C1 segment of cervical spinal cord (tissue), 14 donors: ENCODE measurements at regions not wholly inside any gene's neighbourhood (a gene's known extent, or its start where the extent isn't known, plus 50 kb on each side); places are given as distances from the start of the nearest gene placed in this dataset.
"Not testable (repeated sequence)": the region's sequence is repeated elsewhere in the genome, so short reads cannot be mapped to it uniquely, and the experiment has no call there.

Source experiments
- DNase-seq, 14 donors: peaks; one replicate each; lab custom pipeline; 2025; lab: John Stamatoyannopoulos, UW

DNA sequence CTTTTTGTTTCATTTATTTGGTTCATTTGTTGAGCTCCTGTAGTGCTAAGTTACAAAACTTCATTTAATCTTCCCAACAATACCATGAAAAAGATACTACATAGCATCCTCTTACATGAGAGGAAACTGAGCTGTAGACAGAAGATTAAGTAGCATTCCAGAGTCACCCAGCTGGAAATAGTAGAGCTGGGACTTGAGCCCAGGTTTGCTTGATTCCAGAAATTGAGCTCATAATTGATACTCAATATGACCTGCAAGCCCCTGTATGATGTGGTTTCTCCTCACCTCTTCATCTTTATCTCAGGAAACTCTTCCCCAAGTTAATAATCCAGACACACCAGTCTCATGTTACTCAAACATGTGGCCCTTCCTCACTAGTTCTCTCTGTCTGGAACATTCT, 87.0 kb upstream of the DAAM1 start:
- no peak for DNase-seq

DNA sequence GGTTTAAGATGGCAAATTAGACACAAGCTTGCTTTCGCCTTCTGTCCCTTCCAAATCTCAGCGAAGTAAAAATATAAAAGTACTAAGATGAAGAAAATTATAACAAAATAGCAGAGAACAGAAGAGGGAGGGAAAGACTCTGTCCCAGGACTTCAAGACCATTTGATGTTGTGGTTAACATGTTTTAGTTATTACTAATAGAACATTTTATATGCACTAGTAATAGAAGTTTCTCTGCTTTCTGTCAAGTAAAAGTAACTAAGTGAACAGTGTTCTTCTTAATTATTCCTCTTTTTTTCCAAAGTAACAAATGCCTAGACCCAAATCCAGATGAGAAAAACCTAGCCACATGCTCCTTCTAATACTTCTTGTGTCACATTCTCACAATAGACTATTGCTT, 85.1 kb upstream of the DAAM1 start:
- DNase-seq: no peak

DNA sequence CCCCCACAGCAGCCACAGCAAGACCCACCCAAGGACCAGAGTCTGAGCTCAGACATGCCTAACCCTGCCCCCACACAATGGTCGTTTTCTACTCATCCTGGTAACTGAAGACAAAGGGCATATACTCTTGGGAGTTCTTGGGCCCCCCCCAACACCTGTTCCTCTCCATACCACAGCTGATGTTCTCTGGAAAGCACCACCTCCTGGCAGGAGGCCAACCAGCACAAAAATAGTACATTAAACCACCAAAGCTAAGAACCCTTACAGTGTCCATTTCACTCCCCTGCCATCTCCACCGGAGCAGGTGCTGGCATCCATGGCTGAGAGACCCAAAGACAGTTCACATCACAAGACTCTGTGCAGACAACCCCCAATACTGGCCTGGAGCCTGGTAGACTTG, 80.6 kb upstream of the DAAM1 start:
- DNase-seq: no peak

DNA sequence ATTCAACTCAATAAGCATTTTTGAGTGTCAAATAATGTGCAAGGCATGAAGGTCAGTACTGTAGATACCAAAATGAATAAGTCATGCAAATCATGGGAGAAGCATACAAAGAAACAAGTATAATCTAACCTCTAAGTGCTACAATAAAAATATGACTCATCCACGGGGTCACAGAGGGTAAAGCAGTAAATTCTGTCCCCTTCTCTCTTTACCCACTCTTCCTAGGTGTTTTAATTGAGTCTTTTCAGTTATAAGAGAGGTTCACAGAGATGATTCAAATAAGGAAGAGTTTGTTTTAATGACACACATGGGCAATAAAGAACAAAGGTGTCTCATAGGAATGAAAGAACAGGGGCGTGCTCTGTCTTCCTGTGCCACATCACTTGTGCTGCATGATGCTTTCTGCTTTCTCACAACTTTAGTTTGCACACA, 71.5 kb upstream of the DAAM1 start:
- DNase-seq: no peak

DNA sequence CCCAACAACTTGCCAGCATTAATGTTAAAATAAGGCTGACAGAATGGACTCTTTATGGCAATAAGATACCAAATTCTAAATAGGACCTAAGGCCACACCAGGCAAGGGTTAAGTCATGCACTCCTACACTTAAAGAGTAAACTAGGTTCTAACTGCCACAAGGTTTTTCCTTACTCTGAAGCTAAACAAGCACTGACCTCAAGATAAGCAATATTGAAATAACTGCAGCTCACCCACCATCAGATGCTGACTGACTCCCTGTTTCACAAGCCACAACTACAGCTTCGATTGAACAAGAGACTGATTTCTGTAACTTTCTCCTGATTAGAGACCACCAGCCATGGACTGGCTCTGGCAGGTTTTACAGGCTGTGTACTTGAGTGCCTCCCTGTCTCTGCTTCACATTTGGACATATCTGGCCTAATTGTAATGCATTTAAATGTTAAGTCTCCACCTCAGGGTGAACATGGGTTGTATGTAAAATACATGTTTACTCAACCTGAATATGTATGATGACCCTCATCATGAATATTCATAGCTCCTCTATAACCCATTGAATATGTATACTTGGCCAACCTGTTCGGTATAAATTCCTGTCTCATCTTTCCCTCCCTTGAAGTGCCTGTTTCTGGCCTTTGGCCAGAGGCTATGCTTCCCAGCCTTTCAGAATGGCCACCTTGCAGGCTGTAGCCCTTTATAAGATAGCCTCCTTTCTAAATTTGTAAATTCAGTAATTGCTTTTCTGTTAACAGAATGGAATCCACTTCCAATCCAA, 70.5 kb upstream of the DAAM1 start:
- DNase-seq: no peak

DNA sequence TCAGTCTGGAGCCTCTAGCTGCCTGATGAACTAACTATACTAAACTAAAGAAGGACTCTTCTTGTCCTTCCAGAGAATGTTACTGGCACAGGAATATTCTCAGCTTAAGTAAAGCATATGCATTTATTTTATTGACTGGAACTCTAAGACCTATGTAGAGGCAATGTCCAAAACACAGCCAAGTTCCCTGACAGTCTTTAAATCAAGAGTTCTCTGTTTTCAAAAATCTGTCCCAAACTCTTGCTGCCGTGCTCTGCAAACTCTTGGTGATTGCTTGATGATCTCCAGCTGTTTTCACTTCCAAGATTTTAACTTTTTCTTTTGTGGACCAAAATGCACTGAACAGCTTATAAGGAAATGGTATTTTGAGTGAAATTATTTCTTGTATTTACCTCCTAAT, 67.5 kb upstream of the DAAM1 start:
- no peak for DNase-seq

DNA sequence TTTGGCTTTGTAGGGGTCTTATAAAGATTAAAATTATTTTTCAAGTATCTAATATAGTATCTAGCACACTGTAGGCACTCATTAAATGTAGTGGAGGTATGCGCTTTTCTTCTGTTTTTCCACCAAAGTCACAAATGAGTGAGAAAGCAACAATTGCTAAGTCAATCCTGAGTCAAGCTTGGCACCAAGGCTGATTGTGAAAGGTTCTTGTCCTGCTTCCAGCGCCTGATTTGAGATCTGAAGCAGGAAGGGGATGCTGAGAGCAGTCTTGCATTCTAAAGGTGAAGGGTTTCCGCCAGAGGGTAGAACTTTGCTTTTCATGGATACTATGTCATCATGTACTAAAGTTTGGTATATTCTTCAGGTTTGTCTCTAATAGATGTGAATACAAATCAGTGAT, 64.9 kb upstream of the DAAM1 start:
- no peak for DNase-seq

DNA sequence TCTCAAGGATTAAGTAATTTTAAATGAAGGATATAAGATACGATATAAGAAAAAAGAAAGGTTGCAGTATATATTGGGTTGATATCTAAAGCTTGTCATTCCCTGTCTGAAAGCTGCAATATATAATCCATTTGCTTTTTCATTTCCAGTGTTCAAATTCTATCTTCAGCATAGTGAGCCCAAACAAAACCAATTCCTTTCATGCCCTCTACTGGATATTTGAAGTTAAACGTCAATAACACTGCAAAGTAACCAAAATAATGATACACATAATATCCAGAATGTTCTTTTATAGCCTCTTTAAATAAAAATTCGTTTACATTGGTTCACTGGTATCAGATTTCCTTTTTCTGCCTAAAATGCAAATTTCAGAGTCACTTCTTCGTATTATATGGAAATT, 64.5 kb upstream of the DAAM1 start:
- peak in 1 of 14 donors; percentile 11 for DNase-seq

DNA sequence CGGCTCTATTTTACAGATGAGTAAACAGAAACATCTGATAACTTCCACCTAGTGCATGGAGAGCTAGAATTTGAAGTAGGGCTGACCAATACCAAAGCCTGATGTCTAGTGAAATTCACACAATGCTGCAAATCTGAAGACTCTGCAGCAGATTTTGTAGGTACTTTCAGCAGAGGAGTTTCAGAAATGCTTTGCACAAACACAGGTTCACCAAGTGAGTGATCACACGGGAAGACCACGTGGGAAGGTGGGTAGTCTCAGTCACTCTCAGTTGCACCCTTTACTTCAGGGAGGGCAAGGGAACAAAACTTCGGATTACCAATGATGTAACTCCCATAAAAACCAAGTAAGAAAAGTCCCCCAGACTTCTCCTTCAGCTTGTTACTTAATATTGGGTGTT, 63.3 kb upstream of the DAAM1 start:
- no peak for DNase-seq

DNA sequence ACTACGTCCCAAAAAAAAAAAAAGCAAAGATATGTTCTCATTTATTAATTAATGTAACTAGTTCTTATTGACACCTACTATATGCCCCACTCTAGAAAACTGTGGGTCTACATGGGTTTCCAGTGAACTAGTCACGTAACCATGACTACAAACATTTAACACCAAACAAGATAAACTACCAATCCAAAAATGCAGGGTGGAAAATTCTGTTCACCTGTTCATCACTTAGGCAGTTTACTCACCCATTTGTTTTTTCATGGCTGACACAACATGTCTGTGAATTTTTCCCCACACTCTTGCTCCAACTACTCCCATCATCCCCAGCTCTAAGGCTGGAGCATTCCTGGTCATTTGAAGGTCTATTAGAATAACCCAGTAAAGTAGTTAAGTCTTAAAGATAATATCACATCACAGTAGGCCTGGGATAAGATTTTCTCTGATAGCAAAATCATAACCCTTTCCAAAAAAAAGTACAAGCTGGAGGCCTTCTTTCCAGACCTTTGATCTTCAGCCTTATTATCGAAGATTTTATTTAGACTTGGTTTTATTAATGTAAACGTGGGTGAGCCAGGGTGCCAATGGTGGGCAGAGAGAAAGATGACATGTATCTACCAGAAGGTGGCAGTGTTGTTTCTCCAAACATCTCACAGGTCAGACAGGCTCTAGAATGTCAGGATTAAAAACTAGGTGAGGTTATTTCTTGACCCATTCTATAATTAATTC, 61.6 kb upstream of the DAAM1 start:
- DNase-seq: peak in 2 of 14 donors; percentile 15 to 41

DNA sequence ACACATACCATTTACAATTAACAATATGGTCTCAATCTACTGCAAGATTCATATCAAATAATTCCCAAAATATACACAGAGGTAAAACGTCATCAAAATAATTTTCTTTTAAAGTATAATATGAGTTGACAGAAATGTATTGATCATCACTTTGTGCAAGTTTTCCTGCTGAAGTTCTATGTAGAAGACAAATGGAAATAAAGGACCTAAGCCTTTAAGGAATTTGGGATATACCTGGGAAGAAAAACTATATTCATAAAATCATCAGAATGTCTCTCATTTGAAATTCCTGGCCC, 61.1 kb upstream of the DAAM1 start:
- no peak for DNase-seq

DNA sequence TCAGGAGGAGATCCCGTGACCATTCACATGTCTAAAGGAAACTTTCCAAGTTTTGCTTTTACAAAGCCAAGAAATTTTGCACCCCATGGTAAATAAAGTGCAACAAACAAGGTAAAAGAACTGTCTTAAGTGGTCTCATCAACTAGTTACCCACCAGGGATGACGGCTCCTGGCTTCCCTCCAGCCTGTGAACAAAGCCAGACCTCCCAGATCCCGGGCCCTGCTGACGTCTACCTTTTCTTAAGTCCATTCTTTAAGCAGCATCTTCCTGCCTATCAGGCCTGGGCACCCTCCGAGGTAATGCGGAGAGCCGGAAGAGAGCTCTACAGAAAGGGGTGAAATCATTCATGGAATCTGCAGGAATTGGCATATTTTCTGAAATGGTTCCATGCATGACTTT, 58.0 kb upstream of the DAAM1 start:
- no peak for DNase-seq

DNA sequence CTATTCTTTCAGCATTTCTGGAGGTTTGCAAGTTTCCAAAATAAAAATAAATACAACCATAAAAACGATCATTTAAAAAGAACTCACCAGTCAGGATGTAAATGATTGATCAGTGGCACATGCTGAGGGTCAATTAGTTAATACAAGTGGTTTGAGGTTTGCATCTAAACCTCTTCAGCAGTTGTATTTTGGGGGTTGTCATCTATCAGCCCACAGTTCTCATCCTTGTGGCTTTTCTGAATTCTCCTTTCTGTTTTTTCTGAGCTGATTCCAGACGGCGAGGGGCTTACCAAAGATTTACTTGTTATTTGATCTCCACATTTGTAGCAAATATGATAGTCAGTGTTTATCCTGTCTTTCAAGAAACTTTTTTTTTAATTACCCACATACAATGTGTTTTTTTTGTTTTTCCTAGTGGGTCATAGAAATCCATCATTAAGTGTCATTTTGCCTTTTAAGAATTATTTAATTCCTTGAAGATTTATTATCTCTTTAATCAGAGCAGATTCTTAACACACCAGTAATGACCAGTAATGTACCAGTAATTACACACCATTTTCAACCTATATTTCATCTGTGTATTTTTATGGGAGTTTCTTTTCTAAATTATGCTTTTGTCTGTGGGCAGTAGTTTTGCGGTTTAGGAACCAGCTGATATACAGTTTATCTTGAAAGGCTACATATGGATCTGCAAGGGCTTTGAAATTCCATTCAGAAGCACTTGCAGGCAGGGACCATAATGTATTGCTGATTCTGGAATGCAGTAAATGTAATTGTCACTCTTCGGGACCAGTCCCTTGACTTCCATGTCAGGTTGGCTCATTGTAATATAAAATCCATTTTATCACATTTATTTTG, 56.3 kb upstream of the DAAM1 start:
- DNase-seq: no peak

DNA sequence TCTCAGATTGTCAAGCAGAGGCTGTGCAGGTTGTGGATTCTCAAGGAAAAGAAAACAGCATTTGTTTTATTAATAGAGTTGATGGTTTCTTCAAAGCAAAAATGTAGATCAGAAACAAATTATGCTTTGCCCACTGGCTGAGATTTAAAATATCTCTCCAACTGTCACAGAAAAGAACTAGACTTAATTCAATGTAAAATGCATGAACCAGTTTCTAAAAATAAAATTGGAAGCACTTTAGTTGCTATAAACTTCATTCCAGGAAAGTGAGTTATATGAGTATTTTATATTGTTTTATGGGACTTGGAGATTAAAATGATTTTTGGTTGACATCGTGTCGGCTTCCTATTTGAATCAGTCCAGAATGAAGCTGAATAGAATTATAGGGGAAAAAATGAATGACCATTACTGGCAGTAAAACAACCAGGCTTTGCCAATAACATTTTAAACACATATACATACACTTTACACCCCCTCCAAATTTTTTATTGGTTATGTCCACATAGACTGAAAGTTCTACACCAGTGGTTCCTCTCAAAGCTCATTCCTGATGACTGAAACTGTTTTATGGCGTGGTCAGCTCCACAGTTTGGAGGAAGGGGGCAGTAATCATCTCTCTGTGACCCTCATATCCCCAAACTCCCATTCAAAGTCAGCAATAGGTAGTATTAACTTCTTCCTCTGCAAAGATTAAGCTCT, 55.5 kb upstream of the DAAM1 start:
- no peak for DNase-seq

DNA sequence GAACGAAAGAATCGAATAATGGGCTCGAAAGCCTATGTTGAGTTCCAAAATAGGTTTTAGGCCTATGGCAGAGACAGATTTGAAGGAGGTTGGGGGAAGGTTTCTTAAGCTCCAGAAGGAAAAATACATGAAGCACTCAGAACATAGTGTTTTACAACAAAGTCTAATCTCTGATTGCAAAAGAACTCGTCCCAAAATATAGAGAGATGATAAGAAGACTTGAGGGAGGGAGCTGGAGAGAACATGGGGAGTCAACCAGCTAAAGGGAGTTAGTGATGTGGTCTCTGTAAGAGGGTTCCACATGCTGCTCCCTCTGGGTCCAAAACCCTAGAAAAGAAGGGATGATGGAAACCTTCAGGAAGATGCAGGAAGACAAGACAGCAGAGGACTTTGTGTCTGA, 54.8 kb upstream of the DAAM1 start:
- DNase-seq: no peak

DNA sequence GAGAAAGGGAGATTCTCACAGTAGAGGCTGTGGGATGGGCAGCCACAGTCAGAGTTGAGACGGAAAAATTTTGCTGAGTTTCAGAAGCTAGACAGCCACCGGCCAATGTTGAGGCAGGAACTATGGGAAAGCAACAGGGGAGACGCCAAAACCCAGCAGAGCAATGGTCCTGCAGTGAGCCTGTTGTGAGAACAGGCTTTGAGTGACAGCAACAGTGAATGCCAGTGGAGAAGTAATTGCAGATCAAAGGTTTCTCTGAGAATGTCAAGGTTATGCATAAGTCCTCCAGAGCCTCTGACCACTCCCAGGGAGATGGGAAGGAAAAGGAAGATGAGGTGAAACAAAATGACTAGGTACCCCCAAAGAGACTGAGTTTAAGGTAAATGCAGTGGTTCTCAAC, 54.2 kb upstream of the DAAM1 start:
- no peak for DNase-seq

DNA sequence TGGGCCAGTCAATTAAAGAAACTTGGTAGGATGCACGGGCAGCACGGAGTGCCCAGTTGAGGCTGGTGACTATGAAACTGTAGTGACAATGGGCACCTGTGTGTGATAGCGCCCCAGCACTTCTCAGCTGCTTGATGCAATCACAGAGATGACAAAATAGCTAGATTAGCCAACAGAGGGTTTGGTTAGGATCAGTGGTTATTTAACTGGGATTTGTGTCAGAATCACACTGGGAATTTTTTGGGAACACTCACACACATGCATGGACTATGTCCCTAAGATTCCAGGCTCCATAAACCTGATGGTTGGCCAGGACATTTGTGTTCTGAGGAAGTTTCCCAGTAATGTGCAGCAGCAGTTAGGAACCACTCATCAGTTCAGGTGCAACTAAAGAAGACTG, 51.2 kb upstream of the DAAM1 start:
- no peak for DNase-seq

DNA sequence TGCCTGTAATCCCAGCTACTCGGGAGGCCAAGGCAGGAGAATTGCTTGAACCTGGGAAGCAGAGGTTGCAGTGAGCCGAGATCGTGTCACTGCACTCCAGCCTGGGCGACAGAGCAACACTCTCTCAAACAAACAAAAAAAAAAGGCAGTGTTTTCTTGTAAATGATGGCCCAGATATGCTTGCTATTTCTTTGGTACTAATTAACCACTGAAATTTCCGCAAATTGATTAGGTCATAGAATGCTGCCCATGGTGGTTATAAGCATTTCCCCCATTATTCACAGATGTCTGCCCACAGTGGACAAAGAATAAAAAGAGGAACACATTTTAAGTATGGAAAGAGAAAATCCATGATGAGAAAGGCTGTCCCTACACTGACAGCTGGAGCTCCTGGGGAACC, 49.9 kb upstream of the DAAM1 start:
- not testable (repeated sequence) for DNase-seq
